IPS DF 6.9 (cell line): ENCODE measurements at regions not wholly inside any gene's neighbourhood (a gene's known extent, or its start where the extent isn't known, plus 50 kb on each side); places are given as distances from the start of the nearest gene placed in this dataset.
"Not testable (repeated sequence)": the region's sequence is repeated elsewhere in the genome, so short reads cannot be mapped to it uniquely, and the experiment has no call there.

Source experiments
- DNase-seq: peaks from one replicate; pipeline ENCODE4 v3.0.0-alpha.2; 2013; ENCODE audit warnings: low read depth, low spot score
- H3K27ac ChIP-seq: one replicate; pipeline ENCODE4 v1.5.1; 2013; ENCODE audit warnings: low read length, control low read depth
- H3K27me3 ChIP-seq: 2 replicates; pipeline ENCODE4 v1.6.1; 2013; ENCODE audit warnings: mild to moderate bottlenecking, low read length; ENCODE audit not compliant: control insufficient read depth, insufficient read depth
- H3K36me3 ChIP-seq: 2 replicates; pipeline ENCODE4 v1.6.1; 2013; ENCODE audit warnings: low read length; ENCODE audit not compliant: control insufficient read depth, insufficient read depth
- H3K4me1 ChIP-seq: 2 replicates; pipeline ENCODE4 v1.6.1; 2013; ENCODE audit warnings: low read length; ENCODE audit not compliant: control insufficient read depth, insufficient read depth
- H3K4me3 ChIP-seq: 2 replicates; pipeline ENCODE4 v1.5.1; 2013; ENCODE audit warnings: mild to moderate bottlenecking, low read length
- H3K9me3 ChIP-seq: 2 replicates; pipeline ENCODE4 v1.6.1; 2013; ENCODE audit warnings: low read length, inconsistent platforms; ENCODE audit not compliant: control insufficient read depth, insufficient read depth
- WGBS: extraction: QIAGEN DNeasy Blood & Tissue Kit; methylation state at CpG from one replicate; pipeline ENCODE4 v1.1.7; 2013; ENCODE audit warnings: mixed read lengths, missing lambda C conversion rate; ENCODE audit not compliant: insufficient read length, insufficient coverage; 5-methylcytosine and 5-hydroxymethylcytosine counted together

DNA sequence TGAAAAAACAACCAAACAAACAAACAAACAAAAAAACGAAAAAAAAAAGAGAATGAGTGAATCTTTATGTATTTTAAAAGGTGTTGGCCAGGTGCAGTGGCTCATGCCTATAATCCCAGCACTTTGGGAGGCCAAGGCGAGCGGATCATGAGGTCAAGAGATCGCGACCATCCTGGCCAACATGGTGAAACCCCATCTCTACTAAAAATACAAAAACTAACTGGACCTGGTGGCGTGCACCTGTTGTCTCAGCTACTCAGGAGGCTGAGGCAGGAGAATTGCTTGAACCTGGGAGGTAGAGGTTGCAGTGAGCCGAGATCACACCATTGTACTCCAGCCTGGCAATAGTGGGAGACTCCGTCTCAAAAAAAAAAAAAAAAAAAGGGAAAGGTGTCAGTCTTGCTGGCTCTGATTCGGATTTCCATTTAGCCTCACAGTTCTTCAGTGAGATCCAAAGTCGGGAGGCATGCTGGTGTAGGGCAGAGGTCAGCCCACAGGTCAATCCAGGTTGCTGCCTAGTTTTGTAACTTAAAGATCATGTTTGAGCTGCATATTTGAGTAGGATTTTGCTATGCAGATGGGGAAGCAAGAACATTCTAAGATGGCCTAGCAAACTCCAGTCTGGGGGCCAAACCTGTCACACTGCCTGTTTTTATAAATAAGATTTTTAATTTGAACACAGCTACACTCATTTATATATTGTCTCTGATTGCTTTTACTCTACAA is 179.6 kb upstream of the ZNF217 start:
- H3K4me3 ChIP-seq, H3K9me3 ChIP-seq, H3K4me1 ChIP-seq, H3K36me3 ChIP-seq, DNase-seq, H3K27me3 ChIP-seq, H3K27ac ChIP-seq: not testable (repeated sequence)
- WGBS = no CpG with 5 or more reads among the region's 10 CpGs

- no peak overlapping the region for H3K4me3 ChIP-seq
- peaks cover 1% of the 10 kb centered on the region; the same call in 1 of the 2 replicates for H3K4me1 ChIP-seq
- no peak for DNase-seq
- H3K27ac ChIP-seq = no peak overlapping the region
- H3K27me3 ChIP-seq = no peaks in the 10 kb centered on the region
- no CpG with 5 or more reads among the region's 5 CpGs for WGBS
- no peaks in the 10 kb centered on the region for H3K36me3 ChIP-seq
- no peaks in the 10 kb centered on the region for H3K9me3 ChIP-seq
Measured at GRCh38 chr20:53769041-53769440, 175.4 kb upstream of the ZNF217 start.

- DNase-seq = peak; percentile 89
- no peaks in the 10 kb centered on the region for H3K9me3 ChIP-seq
Measured at GRCh38 chr20:53768329-53768728, 174.7 kb upstream of the ZNF217 start.

DNA sequence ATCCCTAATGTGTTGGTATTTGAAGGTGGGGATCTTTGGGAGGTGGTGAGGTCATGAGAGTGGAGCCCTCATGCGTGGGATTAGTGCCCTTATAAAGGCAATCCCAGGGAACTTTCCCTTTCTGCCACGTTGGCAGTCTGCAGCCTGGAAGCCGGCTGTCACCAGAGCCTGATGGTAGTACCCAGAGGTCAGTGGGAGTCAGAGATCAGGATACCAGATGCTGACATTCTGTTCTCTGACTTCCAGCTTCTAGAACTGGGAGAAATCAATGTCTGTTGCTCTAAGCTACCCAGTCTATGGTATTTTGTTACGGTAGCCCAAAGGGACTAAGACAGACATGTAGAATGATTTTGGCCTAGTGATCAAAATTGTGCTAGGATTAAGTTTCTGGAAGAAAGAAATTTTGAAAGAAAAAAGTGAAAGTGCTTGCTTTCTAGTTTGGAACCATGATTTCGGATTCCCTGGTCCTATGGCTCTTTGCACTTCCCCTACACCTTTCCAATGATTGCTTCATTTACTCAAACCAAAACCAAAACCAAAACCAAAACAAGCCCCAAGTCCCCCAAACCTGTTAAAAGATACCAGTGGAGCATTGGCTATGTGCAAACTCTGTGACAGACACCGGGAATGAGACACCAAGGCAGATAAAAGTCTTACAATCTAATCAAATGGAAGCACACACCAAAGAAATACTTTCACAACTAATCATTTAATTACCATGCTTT is 173.7 kb upstream of the ZNF217 start:
- peaks cover 3% of the 10 kb centered on the region; the same call in 1 of the 2 replicates for H3K4me1 ChIP-seq
- WGBS = no CpG with 5 or more reads among the region's 6 CpGs
- H3K27ac ChIP-seq = no peak overlapping the region
- no peaks in the 10 kb centered on the region for H3K9me3 ChIP-seq
- DNase-seq = no peak
- H3K36me3 ChIP-seq = no peaks in the 10 kb centered on the region
- no peak overlapping the region for H3K4me3 ChIP-seq
- H3K27me3 ChIP-seq = no peaks in the 10 kb centered on the region

More at GRCh38 chr20:53768329-53768728, 174.7 kb upstream of the ZNF217 start:
- Histone ChIP-seq H3K27me3 (no peaks in the 10 kb centered on the region), H3K27ac (no peak overlapping the region), H3K36me3 (no peaks in the 10 kb centered on the region), H3K4me1 (peaks cover 1% of the 10 kb centered on the region; the same call in 1 of the 2 replicates), H3K4me3 (no peak overlapping the region)
- no CpG with 5 or more reads among the region's 4 CpGs for WGBS

DNA sequence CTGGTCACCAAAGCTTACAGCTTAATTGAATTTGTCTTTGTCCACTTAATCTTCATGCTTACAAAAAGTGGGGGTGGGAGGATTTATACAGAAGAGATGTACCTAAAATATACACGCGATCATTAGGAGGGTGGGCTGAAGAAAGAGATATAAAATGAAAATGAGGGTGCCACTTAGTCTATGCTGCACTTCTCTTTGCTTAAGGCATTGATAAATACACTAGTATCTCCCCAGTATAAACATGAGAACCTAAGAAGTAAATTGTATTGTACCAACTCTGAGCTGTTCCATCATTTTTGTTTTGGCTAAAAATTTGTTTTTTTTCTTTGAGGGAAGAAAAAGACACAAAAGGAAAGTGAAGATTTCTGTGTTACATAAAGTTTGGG is 170.8 kb upstream of the ZNF217 start:
- Histone ChIP-seq H3K4me1 (peaks cover 3% of the 10 kb centered on the region; the same call in 1 of the 2 replicates), H3K27ac (no peak overlapping the region), H3K27me3 (no peaks in the 10 kb centered on the region), H3K36me3 (no peaks in the 10 kb centered on the region), H3K4me3 (no peak overlapping the region), H3K9me3 (no peaks in the 10 kb centered on the region)
- WGBS = no CpG with 5 or more reads among the region's 2 CpGs
- DNase-seq = no peak

GRCh38 chr20:53763707-53764414 is 170.2 kb upstream of the ZNF217 start:
- no CpG with 5 or more reads among the region's 12 CpGs for WGBS
- H3K4me3 ChIP-seq = no peak overlapping the region
- H3K9me3 ChIP-seq = no peaks in the 10 kb centered on the region
- H3K27ac ChIP-seq = no peak overlapping the region
- no peaks in the 10 kb centered on the region for H3K27me3 ChIP-seq
- DNase-seq = peak; percentile 60
- H3K4me1 ChIP-seq = peaks cover 3% of the 10 kb centered on the region; the same call in 1 of the 2 replicates
- no peaks in the 10 kb centered on the region for H3K36me3 ChIP-seq

DNA sequence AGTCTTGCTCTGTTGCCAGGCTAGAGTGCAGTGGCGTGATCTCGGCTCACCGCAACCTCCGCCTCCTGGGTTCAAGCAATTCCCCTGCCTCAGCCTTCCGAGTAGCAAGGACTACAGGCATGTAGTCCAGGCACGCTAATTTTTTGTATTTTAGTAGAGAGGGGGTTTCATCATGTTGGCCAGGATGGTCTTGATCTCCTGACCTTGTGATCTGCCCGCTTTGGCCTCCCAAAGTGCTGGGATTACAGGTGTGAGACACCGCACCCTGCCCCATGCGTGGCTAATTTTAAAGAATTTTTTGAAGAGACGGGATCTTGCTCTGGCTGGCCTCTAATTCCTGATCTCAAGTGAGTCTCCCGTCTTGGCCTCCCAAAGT is 168.8 kb upstream of the ZNF217 start:
- H3K9me3 ChIP-seq, DNase-seq, H3K27ac ChIP-seq, H3K36me3 ChIP-seq, H3K4me1 ChIP-seq, H3K4me3 ChIP-seq, H3K27me3 ChIP-seq: not testable (repeated sequence)
- WGBS = no CpG with 5 or more reads among the region's 11 CpGs

- no peaks in the 10 kb centered on the region for H3K27me3 ChIP-seq
- peaks cover 4% of the 10 kb centered on the region; the same call in 1 of the 2 replicates for H3K4me1 ChIP-seq
- no CpG with 5 or more reads among the region's 4 CpGs for WGBS
- DNase-seq = no peak
- H3K4me3 ChIP-seq = no peak overlapping the region
- no peak overlapping the region for H3K27ac ChIP-seq
- H3K36me3 ChIP-seq = no peaks in the 10 kb centered on the region
- no peaks in the 10 kb centered on the region for H3K9me3 ChIP-seq
Measured at GRCh38 chr20:53760025-53760441, 166.4 kb upstream of the ZNF217 start.

DNA sequence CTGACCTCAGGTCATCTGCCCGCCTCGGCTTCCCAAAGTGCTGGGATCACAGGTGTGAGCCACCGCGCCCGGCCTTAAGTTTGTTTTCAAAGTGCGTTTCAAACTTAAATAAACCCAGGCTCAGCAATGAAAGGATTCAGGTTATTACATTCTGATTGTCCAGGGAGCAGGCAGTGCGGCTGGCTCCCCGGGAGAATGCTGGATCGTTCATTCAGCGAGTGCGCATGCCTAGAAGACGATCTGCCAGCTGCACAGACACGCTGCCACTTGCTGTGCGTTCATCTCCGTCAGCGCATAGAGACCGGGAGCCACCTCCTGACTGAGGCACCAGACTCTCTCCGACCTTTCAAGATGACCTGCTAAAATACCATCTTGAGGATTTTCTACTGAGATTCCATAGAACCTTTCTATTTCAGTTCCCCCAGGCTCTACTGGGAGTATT is 163.9 kb upstream of the ZNF217 start:
- no peaks in the 10 kb centered on the region for H3K27me3 ChIP-seq
- H3K27ac ChIP-seq = no peak overlapping the region
- no peak overlapping the region for H3K4me3 ChIP-seq
- no peaks in the 10 kb centered on the region for H3K36me3 ChIP-seq
- no peaks in the 10 kb centered on the region for H3K9me3 ChIP-seq
- H3K4me1 ChIP-seq = peaks cover 5% of the 10 kb centered on the region; the same call in 1 of the 2 replicates
- DNase-seq = no peak
- WGBS = no CpG with 5 or more reads among the region's 18 CpGs

- no peak overlapping the region for H3K4me3 ChIP-seq
- H3K27ac ChIP-seq = no peak overlapping the region
- H3K4me1 ChIP-seq = peaks cover 5% of the 10 kb centered on the region; the same call in 1 of the 2 replicates
- DNase-seq = no peak
- no peaks in the 10 kb centered on the region for H3K9me3 ChIP-seq
- no peaks in the 10 kb centered on the region for H3K27me3 ChIP-seq
- WGBS = no CpG with 5 or more reads among the region's 8 CpGs
- H3K36me3 ChIP-seq = no peaks in the 10 kb centered on the region
Measured at GRCh38 chr20:53755733-53756531, 162.3 kb upstream of the ZNF217 start.
